Muscle of leg (tissue), 3 donors: ENCODE measurements at regions not wholly inside any gene's neighbourhood (a gene's known extent, or its start where the extent isn't known, plus 50 kb on each side); places are given as distances from the start of the nearest gene placed in this dataset.
A peak's percentile ranks its signal among the peaks of the same experiment; 100 is the strongest.

Experiments used
- DNase-seq: peaks from one replicate; pipeline ENCODE4 v3.0.0; 2013
- H3K27ac ChIP-seq: one replicate; pipeline ENCODE4 v1.5.1; 2013; ENCODE audit warnings: mild to moderate bottlenecking, low read length, control low read depth
- H3K27me3 ChIP-seq: one replicate; pipeline ENCODE4 v1.6.1; 2013; ENCODE audit warnings: low read length; ENCODE audit not compliant: control insufficient read depth, insufficient read depth
- H3K36me3 ChIP-seq: one replicate; pipeline ENCODE4 v1.6.1; 2013; ENCODE audit warnings: low read length; ENCODE audit not compliant: control insufficient read depth, insufficient read depth
- H3K4me1 ChIP-seq: one replicate; pipeline ENCODE4 v1.6.1; 2013; ENCODE audit warnings: low read length; ENCODE audit not compliant: control insufficient read depth, insufficient read depth
- H3K4me3 ChIP-seq: one replicate; pipeline ENCODE4 v1.5.1; 2013; ENCODE audit warnings: low read length, control low read depth
- H3K9me3 ChIP-seq: replicated peaks from 2 replicates; pipeline ENCODE4 v1.6.1; 2013; ENCODE audit warnings: low read depth, low read length; ENCODE audit not compliant: control insufficient read depth
- WGBS: methylation state at CpG from one replicate; pipeline ENCODE4 v1.1.5; 2013; ENCODE audit warnings: missing lambda C conversion rate; ENCODE audit not compliant: insufficient coverage; 5-methylcytosine and 5-hydroxymethylcytosine counted together

GRCh38 chr7:94300176-94300835, 94.4 kb upstream of the COL1A2 start:
- Histone ChIP-seq H3K27me3 (no peaks in the 10 kb centered on the region), H3K4me1 (peaks cover 40% of the 10 kb centered on the region), H3K27ac (peak overlapping the region; percentile 90), H3K36me3 (no peaks in the 10 kb centered on the region), H3K4me3 (no peak overlapping the region), H3K9me3 (no peaks in the 10 kb centered on the region)
- WGBS, result 48% methylated on average over 5 of the region's 8 CpGs
- no peak for DNase-seq

- Histone ChIP-seq H3K27me3 (no peaks in the 10 kb centered on the region), H3K36me3 (no peaks in the 10 kb centered on the region), H3K4me1 (peaks cover 40% of the 10 kb centered on the region), H3K4me3 (no peak overlapping the region), H3K27ac (peak overlapping the region; percentile 90), H3K9me3 (no peaks in the 10 kb centered on the region)
- WGBS, result 14% methylated on average over 1 of the region's 6 CpGs
- peak; percentile 93 for DNase-seq
Observed at GRCh38 chr7:94301024-94301586, 93.6 kb upstream of the COL1A2 start.

- no peak overlapping the region for H3K4me3 ChIP-seq
Observed at GRCh38 chr7:94303118-94303517, 91.6 kb upstream of the COL1A2 start.

GRCh38 chr7:94303695-94304094, 91.0 kb upstream of the COL1A2 start:
- WGBS, result no CpG with 5 or more reads among the region's 7 CpGs
- DNase-seq, result peak; percentile 99
- Histone ChIP-seq H3K27ac (peak overlapping the region; percentile 90), H3K4me1 (peaks cover 28% of the 10 kb centered on the region), H3K27me3 (no peaks in the 10 kb centered on the region), H3K9me3 (no peaks in the 10 kb centered on the region), H3K36me3 (no peaks in the 10 kb centered on the region), H3K4me3 (no peak overlapping the region)

More at GRCh38 chr7:94303118-94303517, 91.6 kb upstream of the COL1A2 start:
- no peak for DNase-seq
- H3K4me1 ChIP-seq, result peaks cover 28% of the 10 kb centered on the region
- no peaks in the 10 kb centered on the region for H3K9me3 ChIP-seq
- 35% methylated on average over 2 of the region's 4 CpGs for WGBS
- H3K27ac ChIP-seq, result peak overlapping the region; percentile 90
- no peaks in the 10 kb centered on the region for H3K27me3 ChIP-seq
- H3K36me3 ChIP-seq, result no peaks in the 10 kb centered on the region

- H3K9me3 ChIP-seq, result no peaks in the 10 kb centered on the region
- DNase-seq, result no peak
- H3K36me3 ChIP-seq, result no peaks in the 10 kb centered on the region
- WGBS, result 90% methylated on average over 2 of the region's 2 CpGs
- no peak overlapping the region for H3K4me3 ChIP-seq
- no peaks in the 10 kb centered on the region for H3K27me3 ChIP-seq
- H3K4me1 ChIP-seq, result peaks cover 26% of the 10 kb centered on the region
- peak overlapping the region; percentile 90 for H3K27ac ChIP-seq
Observed at GRCh38 chr7:94304878-94305277, 89.8 kb upstream of the COL1A2 start.

- H3K4me3 ChIP-seq, result no peak overlapping the region
- H3K27ac ChIP-seq, result no peak overlapping the region
- no peaks in the 10 kb centered on the region for H3K36me3 ChIP-seq
- H3K27me3 ChIP-seq, result no peaks in the 10 kb centered on the region
- peaks cover 20% of the 10 kb centered on the region for H3K4me1 ChIP-seq
- no peaks in the 10 kb centered on the region for H3K9me3 ChIP-seq
- WGBS, result no CpG with 5 or more reads among the region's 3 CpGs
- no peak for DNase-seq
Observed at GRCh38 chr7:94305836-94306235, 88.9 kb upstream of the COL1A2 start.

- no peak overlapping the region for H3K4me3 ChIP-seq
- DNase-seq, result no peak
- 80% methylated on average over 1 of the region's 4 CpGs for WGBS
- peaks cover 9% of the 10 kb centered on the region for H3K4me1 ChIP-seq
- H3K27ac ChIP-seq, result no peak overlapping the region
- H3K27me3 ChIP-seq, result no peaks in the 10 kb centered on the region
- H3K9me3 ChIP-seq, result no peaks in the 10 kb centered on the region
- H3K36me3 ChIP-seq, result no peaks in the 10 kb centered on the region
Observed at GRCh38 chr7:94307399-94308048, 87.2 kb upstream of the COL1A2 start.

GRCh38 chr7:94311515-94311914, 83.2 kb upstream of the COL1A2 start:
- Histone ChIP-seq H3K27me3 (no peaks in the 10 kb centered on the region), H3K9me3 (no peaks in the 10 kb centered on the region), H3K4me3 (no peak overlapping the region), H3K27ac (no peak overlapping the region), H3K4me1 (no peaks in the 10 kb centered on the region), H3K36me3 (no peaks in the 10 kb centered on the region)
- 44% methylated on average over 3 of the region's 6 CpGs for WGBS
- no peak for DNase-seq

GRCh38 chr7:94313926-94314325, 80.8 kb upstream of the COL1A2 start:
- WGBS, result no CpG with 5 or more reads among the region's 2 CpGs
- DNase-seq, result no peak
- H3K36me3 ChIP-seq, result no peaks in the 10 kb centered on the region
- H3K27me3 ChIP-seq, result no peaks in the 10 kb centered on the region
- H3K4me1 ChIP-seq, result no peaks in the 10 kb centered on the region
- H3K4me3 ChIP-seq, result no peak overlapping the region
- H3K9me3 ChIP-seq, result no peaks in the 10 kb centered on the region
- no peak overlapping the region for H3K27ac ChIP-seq
